ENCODE measurements at regions not wholly inside any gene's neighbourhood (a gene's known extent, or its start where the extent isn't known, plus 50 kb on each side); places are given as distances from the start of the nearest gene placed in this dataset.
"Not testable (repeated sequence)": the region's sequence is repeated elsewhere in the genome, so short reads cannot be mapped to it uniquely, and the experiment has no call there.

DNA sequence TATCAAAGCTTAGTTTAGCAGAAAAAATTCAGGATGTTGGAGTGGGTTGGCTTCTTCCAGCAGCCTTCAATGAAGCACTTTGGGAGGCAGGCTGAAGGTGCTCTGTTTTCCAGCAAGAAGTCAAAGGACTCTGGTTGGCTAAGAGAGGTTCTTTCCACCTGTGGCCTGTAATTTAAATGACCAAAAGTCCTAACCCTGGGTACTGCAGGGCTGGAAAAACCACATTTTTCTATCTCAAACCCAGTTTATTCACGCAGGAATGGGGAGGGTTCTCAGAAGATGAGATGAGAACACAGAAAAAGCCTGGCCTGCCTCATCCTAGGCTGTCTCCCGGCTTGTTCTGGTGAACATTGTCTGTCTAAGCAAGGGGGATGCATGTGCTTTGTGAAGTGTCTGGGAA lies 68.6 kb upstream of the ZFHX3 start:
- FAIRE-seq = no peak
- no peak for DNase-seq (ENCODE audit: insufficient read length, low spot score)

DNA sequence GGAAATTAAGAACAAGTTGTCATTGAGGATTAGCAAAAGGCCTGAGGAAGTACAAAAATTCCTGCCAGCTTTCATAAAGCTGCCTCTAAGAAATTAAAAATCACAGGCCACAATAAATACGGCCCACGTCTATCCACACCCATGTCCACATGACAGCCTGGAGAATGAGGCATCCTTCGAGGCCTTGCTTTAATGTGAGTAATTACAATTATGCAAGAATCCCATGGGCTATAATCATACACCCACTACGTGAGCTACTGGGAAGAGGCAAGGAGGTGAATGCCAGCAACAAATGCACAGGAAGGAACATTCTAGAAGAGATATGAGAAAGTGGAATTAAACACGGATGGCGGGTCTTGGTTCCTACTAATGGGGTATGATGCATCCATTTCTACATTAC lies 65.4 kb upstream of the ZFHX3 start:
- FAIRE-seq (no peak), DNase-seq (ENCODE audit: insufficient read length, low spot score) (no peak)

DNA sequence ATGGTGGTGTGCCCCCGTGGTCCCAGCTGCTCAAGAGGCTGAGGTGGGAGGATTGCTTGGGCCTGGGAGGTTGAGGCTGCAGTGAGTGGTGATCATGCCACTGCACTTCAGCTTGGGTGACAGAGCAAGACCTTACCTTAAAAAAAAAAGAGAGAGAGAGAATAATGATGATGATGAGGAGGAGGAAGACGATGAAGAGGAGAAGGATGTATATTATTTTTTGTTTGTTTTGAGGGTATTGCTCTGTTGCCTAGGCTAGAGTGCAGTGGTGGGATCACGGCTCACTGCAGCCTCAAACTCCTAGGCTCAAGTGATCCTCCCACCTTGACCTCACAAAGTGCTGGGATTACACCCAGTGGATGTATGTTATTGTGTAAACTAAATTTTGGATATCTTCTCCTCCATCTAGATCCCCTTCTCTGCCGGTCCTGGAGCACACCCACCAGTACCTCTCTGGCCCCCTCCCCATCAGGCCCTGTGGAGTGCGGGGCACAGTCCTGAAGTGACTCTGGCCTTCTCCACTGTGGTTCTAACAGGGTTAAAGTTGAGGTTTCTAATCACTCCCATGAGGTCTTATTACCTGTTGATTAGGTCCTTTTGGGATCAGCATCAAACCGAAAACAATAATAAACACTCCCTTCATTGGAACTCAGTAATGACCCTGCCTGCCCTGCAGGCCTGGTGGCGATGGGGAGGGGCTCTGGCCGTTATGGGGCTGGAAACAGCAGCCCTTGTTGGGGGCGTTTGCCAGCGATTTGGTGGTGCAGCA lies 60.5 kb upstream of the ZFHX3 start:
- FAIRE-seq (no peak), DNase-seq (ENCODE audit: insufficient read length, low spot score) (no peak)

DNA sequence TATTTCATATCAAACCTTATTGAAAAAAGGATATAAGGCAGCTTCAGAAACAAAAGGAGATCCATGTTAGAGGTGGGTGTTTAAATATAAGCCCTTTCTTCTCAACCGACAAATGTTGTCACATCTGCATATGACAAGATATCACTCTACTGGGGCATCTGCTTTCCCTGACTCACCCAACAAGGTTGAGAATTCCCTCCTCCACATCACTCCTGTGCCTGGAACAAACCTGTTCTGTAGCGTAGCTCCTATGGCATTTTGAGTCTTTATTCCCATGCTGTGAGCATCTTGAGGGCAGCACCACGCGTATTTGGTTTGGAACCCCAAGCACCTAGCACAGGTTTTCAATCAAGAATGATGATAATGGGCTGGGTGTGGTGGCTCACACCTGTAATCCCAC lies 59.4 kb upstream of the ZFHX3 start:
- FAIRE-seq (no peak), DNase-seq (ENCODE audit: insufficient read length, low spot score) (no peak)

DNA sequence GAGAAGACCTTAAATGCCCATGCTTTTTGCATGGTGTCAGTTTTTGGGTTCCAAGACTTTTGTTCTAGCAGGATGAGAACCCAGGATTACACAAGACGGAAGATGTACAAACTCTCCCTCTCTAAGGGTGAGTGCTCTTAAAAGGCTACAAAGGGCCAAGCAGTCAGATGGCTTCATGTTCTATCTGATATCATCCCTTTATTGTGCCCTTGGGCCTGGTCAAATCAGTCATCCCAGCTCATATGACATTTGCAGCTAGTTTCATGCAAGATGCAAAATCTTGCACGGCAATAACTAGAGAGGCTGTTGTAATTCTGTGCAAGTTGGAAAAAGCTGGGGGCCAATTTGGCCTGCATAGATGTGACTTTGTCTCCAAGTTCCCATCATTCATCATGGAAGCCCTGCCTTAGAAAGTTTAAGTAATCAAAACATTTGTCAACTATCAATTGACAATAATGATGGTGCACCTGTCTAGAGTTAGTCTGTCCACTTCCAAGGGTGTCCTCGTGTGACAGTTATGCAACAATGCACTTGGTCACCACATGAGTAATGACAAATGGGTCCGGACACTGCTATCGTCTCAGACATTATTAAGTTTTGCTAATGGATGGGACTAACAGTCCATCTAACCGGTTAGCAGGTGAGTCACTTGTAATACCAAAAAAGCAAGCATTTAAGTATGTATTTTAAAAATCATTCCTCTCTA lies 58.6 kb upstream of the ZFHX3 start:
- no peak for FAIRE-seq
- no peak for DNase-seq (ENCODE audit: insufficient read length, low spot score)

DNA sequence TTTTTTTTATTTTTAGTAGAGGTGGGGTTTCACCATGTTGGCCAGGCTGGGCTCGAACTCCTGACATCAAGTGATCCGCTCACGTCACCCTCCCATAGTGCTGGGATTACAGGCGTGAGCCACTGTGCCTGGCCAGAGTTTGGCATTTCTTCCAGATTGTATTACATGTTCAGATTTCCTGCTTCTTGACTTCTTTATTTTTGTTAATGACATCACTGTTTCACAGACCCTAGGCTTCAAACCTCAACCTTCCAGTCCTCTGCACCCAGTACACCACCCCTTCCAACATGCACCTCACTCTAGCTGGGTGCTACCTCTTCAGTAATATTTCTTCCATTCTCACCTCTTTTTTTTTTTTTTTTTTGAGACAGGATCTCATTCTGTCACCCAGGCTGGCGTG lies 53.6 kb upstream of the ZFHX3 start:
- FAIRE-seq (no peak), DNase-seq (ENCODE audit: insufficient read length, low spot score) (no peak)

DNA sequence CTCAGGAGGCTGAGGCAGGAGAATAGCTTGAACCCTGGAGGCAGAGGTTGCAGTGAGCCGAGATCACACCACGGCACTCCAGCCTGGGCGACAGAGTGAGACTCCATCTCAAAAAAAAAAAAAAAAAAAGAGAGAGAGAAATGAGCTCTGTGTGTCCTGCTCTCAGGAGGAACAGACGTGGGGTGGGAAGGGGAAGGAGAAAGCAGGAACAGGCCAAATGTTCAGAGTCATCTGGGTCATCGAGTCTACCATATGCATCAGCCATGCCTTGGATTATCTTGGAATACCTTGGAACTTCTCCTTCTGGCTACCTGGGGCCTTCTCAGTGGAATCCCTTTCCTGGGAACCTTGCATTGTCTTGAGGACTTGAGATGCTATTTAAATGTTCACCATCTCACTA lies 51.7 kb upstream of the ZFHX3 start:
- DNase-seq (ENCODE audit: insufficient read length, low spot score); FAIRE-seq: not testable (repeated sequence)
